Peyer's patch (tissue), 4 donors: ENCODE measurements at regions not wholly inside any gene's neighbourhood (a gene's known extent, or its start where the extent isn't known, plus 50 kb on each side); places are given as distances from the start of the nearest gene placed in this dataset.

ENCODE experiments used
- DNase-seq, 3 donors: peaks; one replicate each; pipeline ENCODE4 v3.0.0-alpha.2; 2017 to 2019
- H3K27ac ChIP-seq, 4 donors: fragments of 200-600 bp; sonication (generic); one replicate each; pipeline ENCODE4 v1.5.1; 2016 to 2019
- H3K27me3 ChIP-seq, 2 donors: fragments of 200-600 bp; sonication (generic); one replicate each; pipeline ENCODE4 v1.5.1; 2019
- H3K36me3 ChIP-seq, 3 donors: fragments of 200-600 bp; sonication (generic); one replicate each; pipeline ENCODE4 v1.5.1; 2016 to 2019
- H3K4me1 ChIP-seq, 4 donors: fragments of 200-600 bp; sonication (generic); one replicate each; pipeline ENCODE4 v1.5.1; 2016 to 2019
- H3K4me3 ChIP-seq, 4 donors: fragments of 200-600 bp; sonication (generic); 1 replicate in 3 of 4; 2 replicates in 1 of 4; pipeline ENCODE4 v1.5.1; 2016 to 2019; ENCODE audit warnings: mild to moderate bottlenecking in 1 of 4
- H3K9me3 ChIP-seq, 4 donors: fragments of 200-600 bp; sonication (generic); one replicate each; pipeline ENCODE4 v1.5.1; 2016 to 2019; ENCODE audit warnings: mild to moderate bottlenecking in 1 of 4
- POLR2A ChIP-seq, 2 donors: fragments of 450-650 bp; IDR thresholded peaks; one replicate each; pipeline ENCODE4 v1.5.1; 2017; ENCODE audit warnings: antibody characterized with exemption in 2 of 2, mild to moderate bottlenecking in 2 of 2, moderate library complexity in 2 of 2
- TF ChIP-seq, protein P1 (sequence below), 6 experiments: fragments of 450-650 bp in 4 of 6; fragments of 200-600 bp in 2 of 6; sonication (generic) in 1 of 6; IDR thresholded peaks; one replicate each; pipeline ENCODE4 v1.5.1; 2017 to 2019; ENCODE audit warnings: antibody characterized with exemption in 6 of 6, mild to moderate bottlenecking in 3 of 6, moderate library complexity in 1 of 6

- no peaks in the 10 kb centered on the region for H3K36me3 ChIP-seq
- TF ChIP-seq POLR2A (IDR thresholded peaks at IDR 0.05), result no peak
- TF ChIP-seq, protein P1, sequence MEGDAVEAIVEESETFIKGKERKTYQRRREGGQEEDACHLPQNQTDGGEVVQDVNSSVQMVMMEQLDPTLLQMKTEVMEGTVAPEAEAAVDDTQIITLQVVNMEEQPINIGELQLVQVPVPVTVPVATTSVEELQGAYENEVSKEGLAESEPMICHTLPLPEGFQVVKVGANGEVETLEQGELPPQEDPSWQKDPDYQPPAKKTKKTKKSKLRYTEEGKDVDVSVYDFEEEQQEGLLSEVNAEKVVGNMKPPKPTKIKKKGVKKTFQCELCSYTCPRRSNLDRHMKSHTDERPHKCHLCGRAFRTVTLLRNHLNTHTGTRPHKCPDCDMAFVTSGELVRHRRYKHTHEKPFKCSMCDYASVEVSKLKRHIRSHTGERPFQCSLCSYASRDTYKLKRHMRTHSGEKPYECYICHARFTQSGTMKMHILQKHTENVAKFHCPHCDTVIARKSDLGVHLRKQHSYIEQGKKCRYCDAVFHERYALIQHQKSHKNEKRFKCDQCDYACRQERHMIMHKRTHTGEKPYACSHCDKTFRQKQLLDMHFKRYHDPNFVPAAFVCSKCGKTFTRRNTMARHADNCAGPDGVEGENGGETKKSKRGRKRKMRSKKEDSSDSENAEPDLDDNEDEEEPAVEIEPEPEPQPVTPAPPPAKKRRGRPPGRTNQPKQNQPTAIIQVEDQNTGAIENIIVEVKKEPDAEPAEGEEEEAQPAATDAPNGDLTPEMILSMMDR (IDR thresholded peaks at IDR 0.05), result no peak
- no peaks in the 10 kb centered on the region for H3K27me3 ChIP-seq
Measured at GRCh38 chr2:7292154-7292691, 375.0 kb downstream of the RNF144A start.

GRCh38 chr2:7309582-7309981, 392.4 kb downstream of the RNF144A start:
- no peak for DNase-seq
- H3K27ac ChIP-seq, result no peak overlapping the region
- H3K36me3 ChIP-seq, result no peaks in the 10 kb centered on the region
- TF ChIP-seq POLR2A (IDR thresholded peaks at IDR 0.05), result no peak
- TF ChIP-seq, protein P1 (IDR thresholded peaks at IDR 0.05), result no peak
- no peaks in the 10 kb centered on the region for H3K4me1 ChIP-seq
- no peaks in the 10 kb centered on the region for H3K27me3 ChIP-seq
- no peaks in the 10 kb centered on the region for H3K9me3 ChIP-seq
- H3K4me3 ChIP-seq, result no peak overlapping the region

More at GRCh38 chr2:7292154-7292691, 375.0 kb downstream of the RNF144A start:
- Histone ChIP-seq H3K27ac (no peak overlapping the region), H3K9me3 (no peaks in the 10 kb centered on the region), H3K4me3 (no peak overlapping the region), H3K4me1 (no peaks in the 10 kb centered on the region)
- no peak for DNase-seq

DNA sequence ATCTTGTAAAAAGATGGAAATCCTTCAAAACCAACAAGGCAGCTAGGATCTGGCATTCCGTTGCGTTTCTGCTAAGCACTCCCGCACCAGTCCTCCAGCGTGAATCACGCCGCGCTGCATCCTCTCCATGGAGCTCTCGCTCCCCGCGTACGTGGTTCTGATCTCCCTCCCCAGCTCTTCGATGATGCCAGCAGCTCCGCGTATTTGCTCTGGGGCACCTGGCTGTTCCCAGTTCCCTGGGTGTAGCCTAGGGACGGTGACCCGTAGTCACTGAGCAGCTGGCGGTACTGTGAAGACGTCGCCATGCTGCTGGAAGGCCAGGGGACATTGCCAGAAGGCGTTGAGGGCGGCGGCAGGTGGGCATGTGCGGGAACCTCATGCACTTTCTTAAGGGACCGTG, 407.5 kb downstream of the RNF144A start:
- Histone ChIP-seq H3K9me3 (no peaks in the 10 kb centered on the region), H3K27me3 (no peaks in the 10 kb centered on the region), H3K4me1 (no peaks in the 10 kb centered on the region), H3K4me3 (no peak overlapping the region), H3K27ac (no peak overlapping the region), H3K36me3 (no peaks in the 10 kb centered on the region)
- no peak for DNase-seq
- TF ChIP-seq POLR2A (IDR thresholded peaks at IDR 0.05), result no peak
- TF ChIP-seq, protein P1 (IDR thresholded peaks at IDR 0.05), result no peak

- no peak overlapping the region for H3K27ac ChIP-seq
- no peak for DNase-seq
- no peaks in the 10 kb centered on the region for H3K27me3 ChIP-seq
- H3K36me3 ChIP-seq, result no peaks in the 10 kb centered on the region
- no peak overlapping the region for H3K4me3 ChIP-seq
- H3K4me1 ChIP-seq, result no peaks in the 10 kb centered on the region
- no peak for TF ChIP-seq POLR2A (IDR thresholded peaks at IDR 0.05)
- TF ChIP-seq, protein P1 (IDR thresholded peaks at IDR 0.05), result no peak
- H3K9me3 ChIP-seq, result no peaks in the 10 kb centered on the region
Measured at GRCh38 chr2:7325186-7325585, 408.0 kb downstream of the RNF144A start.

GRCh38 chr2:7329465-7329864, 412.3 kb downstream of the RNF144A start:
- no peaks in the 10 kb centered on the region for H3K36me3 ChIP-seq
- no peaks in the 10 kb centered on the region for H3K4me1 ChIP-seq
- H3K4me3 ChIP-seq, result no peak overlapping the region
- no peaks in the 10 kb centered on the region for H3K27me3 ChIP-seq
- no peak for DNase-seq
- H3K9me3 ChIP-seq, result no peaks in the 10 kb centered on the region
- TF ChIP-seq, protein P1 (IDR thresholded peaks at IDR 0.05), result no peak
- TF ChIP-seq POLR2A (IDR thresholded peaks at IDR 0.05), result no peak
- H3K27ac ChIP-seq, result no peak overlapping the region
